NCI-H69 (cell line): ENCODE measurements at regions not wholly inside any gene's neighbourhood (a gene's known extent, or its start where the extent isn't known, plus 50 kb on each side); places are given as distances from the start of the nearest gene placed in this dataset.
A peak's percentile ranks its signal among the peaks of the same experiment; 100 is the strongest.

Experiments used
- DNase-seq: peaks from one replicate; lab custom pipeline; 2025; lab: John Stamatoyannopoulos, UW

GRCh38 chr2:12284487-12284886 is 432.2 kb upstream of the TRIB2 start:
- no peak for DNase-seq

- no peak for DNase-seq
These were observed 430.4 kb upstream of the TRIB2 start for GRCh38 chr2:12286347-12286746.

GRCh38 chr2:12287220-12287751 is 429.4 kb upstream of the TRIB2 start:
- no peak for DNase-seq

- no peak for DNase-seq
These were observed 428.7 kb upstream of the TRIB2 start for GRCh38 chr2:12288048-12288447.

GRCh38 chr2:12289120-12289802 is 427.5 kb upstream of the TRIB2 start:
- no peak for DNase-seq

GRCh38 chr2:12291303-12291702 is 425.4 kb upstream of the TRIB2 start:
- no peak for DNase-seq

GRCh38 chr2:12293874-12294273 is 422.9 kb upstream of the TRIB2 start:
- DNase-seq: no peak

GRCh38 chr2:12295856-12296519 is 420.7 kb upstream of the TRIB2 start:
- DNase-seq: no peak

- DNase-seq: no peak
These were observed 419.8 kb upstream of the TRIB2 start for GRCh38 chr2:12296915-12297314.

GRCh38 chr2:12298352-12298751 is 418.4 kb upstream of the TRIB2 start:
- DNase-seq: no peak

- DNase-seq: no peak
These were observed 417.3 kb upstream of the TRIB2 start for GRCh38 chr2:12299431-12299830.

GRCh38 chr2:12300019-12300602 is 416.6 kb upstream of the TRIB2 start:
- DNase-seq: no peak

- no peak for DNase-seq
These were observed 415.8 kb upstream of the TRIB2 start for GRCh38 chr2:12300927-12301326.

GRCh38 chr2:12302140-12302539 is 414.6 kb upstream of the TRIB2 start:
- no peak for DNase-seq

- no peak for DNase-seq
These were observed 414.0 kb upstream of the TRIB2 start for GRCh38 chr2:12302691-12303090.

- DNase-seq: peak; percentile 3
These were observed 413.3 kb upstream of the TRIB2 start for GRCh38 chr2:12303181-12304030.

GRCh38 chr2:12304564-12305171 is 412.1 kb upstream of the TRIB2 start:
- DNase-seq: no peak

- DNase-seq: no peak
These were observed 410.8 kb upstream of the TRIB2 start for GRCh38 chr2:12305931-12306330.

- no peak for DNase-seq
These were observed 406.3 kb upstream of the TRIB2 start for GRCh38 chr2:12310399-12310798.

- DNase-seq: no peak
These were observed 403.1 kb upstream of the TRIB2 start for GRCh38 chr2:12313445-12314126.

GRCh38 chr2:12314127-12314760 is 402.5 kb upstream of the TRIB2 start:
- no peak for DNase-seq
